GM18867 (cell line): ENCODE measurements at regions not wholly inside any gene's neighbourhood (a gene's known extent, or its start where the extent isn't known, plus 50 kb on each side); places are given as distances from the start of the nearest gene placed in this dataset.

ENCODE experiments used
- ATAC-seq: cut with Tn5 transposase; IDR thresholded peaks from one replicate; pipeline ENCODE4 v1.9.1; 2021; ENCODE audit warnings: mild to moderate bottlenecking, moderate library complexity; ENCODE audit not compliant: unreplicated experiment

DNA sequence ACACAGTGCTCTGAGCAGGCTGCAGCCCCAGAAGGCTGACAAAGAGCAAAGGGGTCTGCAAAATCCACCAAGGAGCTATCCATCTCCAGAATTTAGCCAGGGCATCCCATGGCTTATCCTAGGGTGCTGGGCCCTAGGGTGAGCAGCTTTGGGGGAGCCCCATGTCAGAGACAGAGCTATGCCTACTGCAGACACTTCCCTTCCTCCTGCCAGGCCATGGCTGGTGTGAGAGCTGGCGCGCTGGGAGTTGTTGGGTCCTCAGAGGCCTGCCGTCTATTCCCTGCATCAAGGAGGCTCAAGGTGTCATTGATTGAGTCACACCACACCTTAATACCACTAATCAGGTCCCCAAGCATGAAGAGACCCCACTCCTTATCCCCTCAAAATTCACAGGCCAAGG is 85.3 kb upstream of the TP53I11 start:
- ATAC-seq, result no peak

DNA sequence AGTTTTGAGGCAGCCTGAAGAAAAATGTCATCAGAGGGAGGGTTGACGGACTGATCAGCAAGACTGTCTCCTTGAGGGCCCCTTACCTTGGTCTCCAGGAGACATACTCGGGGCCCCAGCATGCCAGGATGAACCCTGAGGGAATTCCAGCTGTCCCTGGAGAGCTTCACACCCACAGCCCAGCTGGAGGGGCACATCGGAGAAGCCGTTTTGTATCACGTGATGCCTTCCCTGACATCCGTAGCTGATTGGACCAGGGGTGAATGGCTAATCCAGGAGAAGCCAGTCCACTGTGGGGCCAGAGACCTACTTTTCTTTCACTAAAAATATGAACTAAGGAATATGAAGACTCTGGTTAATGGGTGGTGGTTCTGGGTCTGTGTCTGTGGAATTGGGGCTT is 86.0 kb upstream of the TP53I11 start:
- no peak for ATAC-seq

DNA sequence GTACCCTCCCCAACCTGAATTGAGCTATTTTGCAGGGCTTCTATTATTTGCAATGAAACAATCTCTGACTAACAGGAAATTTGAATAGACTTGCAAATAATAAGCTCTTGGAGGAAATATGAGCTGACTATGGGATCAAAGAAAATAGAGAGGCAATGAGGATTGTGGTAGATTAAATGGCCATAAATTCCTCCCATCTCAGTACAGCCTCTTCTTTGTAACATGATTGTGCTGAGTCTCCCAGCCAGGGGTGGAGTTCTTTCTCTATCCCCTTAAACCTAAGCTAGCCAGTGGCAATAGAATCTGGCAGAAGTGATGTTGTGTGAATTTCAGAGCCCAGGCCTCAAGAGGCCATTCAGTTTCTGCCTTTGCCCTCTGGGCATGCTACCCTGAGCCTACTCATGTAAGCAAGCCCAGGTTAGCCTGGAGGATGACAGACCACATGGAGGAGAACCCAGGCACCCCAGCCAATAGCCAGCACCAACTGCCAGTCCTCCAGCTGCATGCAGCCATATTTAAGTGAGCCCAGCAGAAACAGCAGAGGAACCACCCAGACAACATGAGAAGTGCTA is 86.8 kb upstream of the TP53I11 start:
- no peak for ATAC-seq

DNA sequence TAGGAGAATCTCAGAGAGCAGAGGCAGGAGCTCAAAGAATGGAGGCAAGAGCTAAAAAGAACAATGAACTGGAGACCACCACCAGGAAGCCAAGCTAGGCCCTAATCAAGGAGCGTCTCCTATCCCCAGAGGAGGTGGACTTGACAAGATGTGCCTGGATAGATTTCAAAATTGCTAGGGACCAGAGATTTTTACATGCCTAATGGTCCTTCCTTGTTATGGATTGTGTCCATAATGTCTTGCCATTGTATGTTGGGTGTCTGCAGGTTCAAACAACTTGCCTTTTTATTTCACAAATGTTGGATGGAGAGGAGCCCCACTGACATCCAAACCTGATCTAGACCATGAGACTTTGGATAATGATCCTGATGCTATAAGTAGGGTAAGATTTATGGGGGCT is 88.2 kb upstream of the TP53I11 start:
- no peak for ATAC-seq

DNA sequence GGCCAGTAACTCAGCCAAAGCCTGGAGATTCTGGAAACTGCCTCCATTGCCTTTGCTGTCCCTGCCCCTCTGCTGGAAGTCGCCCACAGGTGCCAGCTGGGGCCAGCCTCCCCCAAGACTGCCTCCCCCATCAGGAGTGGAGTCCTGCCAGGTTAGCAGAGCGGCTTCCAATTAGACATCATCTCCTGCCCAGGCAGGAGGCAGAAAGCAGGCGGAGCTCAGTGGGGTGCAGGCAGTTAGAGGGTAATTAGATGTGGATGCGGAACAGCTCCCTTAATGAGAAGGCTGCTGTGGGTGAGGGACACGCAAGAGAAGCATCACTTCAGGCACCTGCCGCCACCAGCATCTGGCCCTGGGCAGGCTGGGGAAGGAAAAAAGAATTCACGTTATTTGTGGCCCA is 90.9 kb upstream of the TP53I11 start:
- ATAC-seq, result no peak

DNA sequence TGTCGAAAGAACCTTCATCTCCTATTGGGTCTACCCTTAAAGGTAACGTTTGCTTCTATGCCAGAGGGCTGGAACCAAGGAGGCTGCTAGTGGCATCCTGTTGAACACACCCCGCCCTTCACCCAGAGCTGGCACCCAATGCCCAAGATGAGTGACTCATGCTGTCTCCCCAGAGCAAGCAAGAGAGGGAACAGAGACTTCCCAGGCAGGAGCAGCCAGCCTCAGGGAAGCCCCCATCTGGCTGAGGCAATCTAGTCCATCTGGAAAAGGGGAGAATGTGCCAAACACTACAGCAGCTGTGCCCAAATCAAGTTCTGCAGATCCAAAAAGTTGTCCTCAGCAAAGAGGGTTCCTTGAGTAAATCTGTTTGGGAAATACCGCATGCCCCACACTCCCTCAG is 91.9 kb upstream of the TP53I11 start:
- ATAC-seq, result no peak

DNA sequence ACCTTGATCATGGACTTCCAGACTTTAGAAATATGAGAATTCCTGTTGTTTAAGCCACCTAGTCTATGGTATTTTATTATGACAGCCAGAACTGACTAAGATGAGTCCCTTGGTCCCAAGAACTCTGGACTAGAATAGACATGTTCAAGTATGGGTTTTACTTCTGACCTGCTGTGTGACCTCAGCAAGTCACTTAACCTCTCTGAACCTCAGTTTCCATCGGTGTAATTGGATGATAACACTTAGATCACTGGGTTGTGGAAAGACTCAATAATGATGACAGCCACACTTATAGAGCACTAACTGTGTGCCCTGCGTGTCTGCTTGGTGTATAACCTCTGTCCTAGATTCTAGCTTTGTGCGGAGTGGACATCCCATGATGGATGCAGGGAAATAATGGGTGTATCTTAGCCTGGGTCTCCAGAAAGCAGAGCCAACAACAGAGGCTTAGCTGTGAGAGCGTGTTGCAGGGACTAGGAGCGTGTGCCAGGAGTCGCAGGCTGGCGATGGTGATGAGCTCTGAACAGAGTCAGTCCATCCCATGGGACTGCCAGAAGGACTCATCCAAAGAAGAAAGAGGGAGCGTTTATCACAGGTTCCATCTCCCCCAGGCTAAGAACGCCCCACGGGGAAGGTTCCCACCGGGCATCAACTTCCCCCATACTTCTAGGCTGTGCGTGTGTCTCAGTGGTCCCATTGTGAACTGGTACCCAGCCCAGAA is 93.2 kb upstream of the TP53I11 start:
- ATAC-seq, result no peak

DNA sequence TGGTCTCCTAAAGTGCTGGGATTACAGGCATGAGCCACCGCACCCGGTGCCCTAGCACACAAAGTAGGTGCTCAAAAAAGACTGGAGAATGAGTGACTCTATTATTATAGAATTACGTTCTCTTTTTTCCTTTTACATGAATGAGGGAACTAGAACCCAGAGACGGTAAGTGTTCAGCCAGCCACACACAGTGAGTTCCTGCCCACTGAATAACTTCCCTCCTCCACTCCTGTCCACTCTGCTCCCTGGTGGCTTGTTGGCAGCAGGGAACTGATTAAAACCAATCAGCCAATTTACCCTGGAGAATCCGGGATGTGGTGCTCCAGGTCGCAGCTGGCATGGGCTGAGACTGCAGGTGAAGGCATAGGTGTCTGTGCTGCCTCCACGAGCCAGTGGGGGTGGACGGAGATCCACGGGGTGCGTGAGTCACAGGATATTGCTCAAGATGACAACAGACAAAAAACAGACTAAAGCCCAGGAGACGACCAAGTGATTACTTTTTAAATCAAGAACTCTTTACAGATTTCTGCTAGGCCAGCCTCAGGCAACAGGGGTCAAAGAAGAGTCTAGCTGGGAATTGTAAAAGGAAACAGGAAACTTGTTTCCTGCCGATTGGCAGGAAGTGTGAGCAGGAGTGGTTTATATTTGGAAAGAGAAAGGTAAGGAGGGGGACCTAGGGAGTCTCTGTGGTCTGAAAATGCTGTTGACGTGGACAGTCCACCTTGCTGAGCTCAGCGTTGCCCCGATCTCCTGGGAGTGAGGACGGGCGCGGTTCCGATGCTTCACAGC is 95.2 kb upstream of the TP53I11 start:
- no peak for ATAC-seq

DNA sequence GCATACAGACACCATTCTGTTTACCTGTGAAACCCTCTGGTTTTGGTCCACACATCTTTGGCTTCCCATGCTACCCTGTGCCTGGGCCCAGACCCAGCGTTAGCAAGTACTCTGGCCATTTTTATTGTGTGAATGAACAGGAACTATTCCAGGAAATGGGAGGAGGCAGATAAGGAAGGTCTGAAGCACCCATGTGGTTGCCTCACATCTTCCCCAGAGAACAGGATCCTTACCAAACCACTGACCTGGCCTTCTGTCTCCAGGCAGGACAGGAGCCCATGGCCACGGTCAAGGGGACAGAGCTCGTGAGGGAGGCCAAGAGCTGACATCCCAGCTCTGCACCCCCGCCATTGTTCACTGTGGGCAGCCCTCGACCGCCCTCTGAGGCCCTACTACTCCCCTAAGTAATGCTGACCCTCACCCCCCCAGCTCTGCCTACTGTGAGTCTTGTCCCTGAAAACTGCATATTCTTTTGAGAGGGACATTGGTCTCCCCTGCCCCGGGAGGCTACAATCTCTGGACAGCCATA is 97.7 kb upstream of the TP53I11 start:
- ATAC-seq, result no peak

DNA sequence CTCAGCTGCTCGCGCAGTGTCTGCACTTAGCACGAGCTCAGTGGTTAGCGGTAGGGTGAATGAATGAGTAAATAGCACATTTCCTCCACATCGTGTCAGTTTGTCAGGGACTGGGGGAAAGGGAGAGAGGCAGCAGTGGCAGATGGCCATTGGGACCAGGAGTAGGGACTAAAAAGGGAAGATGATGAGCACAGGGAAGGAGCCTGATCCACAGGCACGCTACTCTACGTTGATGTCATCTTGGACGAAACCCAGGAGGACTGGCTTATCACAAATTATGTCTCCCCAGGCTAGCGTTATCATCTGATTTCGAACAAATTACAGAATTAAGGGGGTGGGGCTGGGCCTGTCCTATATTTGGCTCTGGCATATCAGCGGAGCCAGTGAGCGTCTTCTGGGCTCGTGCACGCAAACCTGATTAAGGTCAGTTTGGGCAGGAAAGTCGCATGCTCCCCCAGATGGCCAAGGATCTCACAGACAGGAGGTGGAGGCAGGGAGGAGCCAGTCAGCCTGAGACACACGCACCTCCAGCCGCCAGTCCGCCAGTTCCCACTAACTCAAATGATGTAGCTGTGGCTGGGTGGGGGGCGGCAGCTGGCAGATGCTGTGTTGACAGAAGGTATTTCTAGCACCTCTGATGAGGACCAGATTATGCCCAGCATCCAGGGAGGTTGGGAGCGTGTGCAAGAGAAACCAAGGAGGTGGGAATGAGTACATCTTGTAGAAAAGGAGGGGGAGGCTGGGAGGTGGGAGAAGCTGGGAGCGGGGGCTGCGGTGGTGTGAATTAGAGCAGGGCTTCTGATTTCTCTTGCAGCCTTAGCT is 97.4 kb upstream of the PRDM11 start:
- no peak for ATAC-seq

DNA sequence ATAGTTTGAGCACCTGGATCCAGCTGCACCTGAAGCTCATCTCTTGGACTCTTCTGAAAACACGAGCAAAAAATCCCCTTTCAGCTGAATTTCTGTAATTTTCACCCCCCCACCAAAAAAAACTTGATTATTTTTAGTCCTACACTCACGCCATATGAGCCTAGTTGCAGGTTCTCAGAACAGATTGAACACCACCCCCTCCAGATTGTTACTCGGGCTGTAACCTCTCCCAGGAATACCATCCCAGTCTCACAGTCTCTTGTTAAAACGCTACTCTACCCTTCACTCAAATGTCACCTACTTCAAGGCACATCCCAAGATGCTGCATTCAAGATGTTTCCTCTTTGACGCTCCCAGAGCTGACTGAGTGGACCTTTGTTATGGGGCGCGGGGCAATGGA is 96.3 kb upstream of the PRDM11 start:
- ATAC-seq, result no peak

DNA sequence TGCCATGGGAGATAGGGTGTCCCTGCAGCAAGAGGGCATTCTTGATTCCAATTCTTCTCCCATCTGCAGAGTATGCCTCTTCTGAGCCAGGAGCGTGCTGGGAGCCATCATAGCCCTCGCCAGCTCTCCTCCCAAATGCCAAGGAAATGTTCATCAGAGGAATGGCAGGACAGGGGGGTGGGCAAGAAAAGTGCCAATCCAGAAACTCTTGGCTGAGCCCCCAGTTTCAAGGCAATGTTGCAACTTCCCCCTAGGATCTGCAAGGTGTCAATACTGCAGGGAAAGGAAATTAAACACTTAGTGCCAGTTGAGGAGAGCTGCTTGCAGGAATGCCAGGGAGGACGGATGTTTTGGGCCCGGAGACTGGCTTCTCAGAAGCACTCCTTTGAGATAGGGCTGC is 94.8 kb upstream of the PRDM11 start:
- ATAC-seq, result no peak

DNA sequence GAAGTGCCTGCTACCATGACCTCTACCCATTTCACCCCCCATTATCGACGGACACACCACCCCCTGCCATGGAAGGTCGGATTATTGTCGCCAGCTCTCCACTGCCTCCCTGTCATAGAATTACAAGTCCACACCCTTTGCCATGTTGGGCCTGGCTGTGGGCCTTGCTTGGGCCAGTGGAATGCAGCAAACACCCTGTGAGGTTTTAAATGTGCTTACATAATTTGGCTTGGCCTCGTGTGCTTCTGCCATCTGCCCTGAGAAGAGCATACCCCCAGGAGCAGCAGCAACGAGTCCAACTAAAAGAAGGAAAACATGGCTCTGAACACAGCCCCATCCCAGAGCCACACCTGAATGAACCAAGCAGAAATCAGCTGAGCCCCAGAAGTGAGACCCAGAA is 94.1 kb upstream of the PRDM11 start:
- no peak for ATAC-seq

DNA sequence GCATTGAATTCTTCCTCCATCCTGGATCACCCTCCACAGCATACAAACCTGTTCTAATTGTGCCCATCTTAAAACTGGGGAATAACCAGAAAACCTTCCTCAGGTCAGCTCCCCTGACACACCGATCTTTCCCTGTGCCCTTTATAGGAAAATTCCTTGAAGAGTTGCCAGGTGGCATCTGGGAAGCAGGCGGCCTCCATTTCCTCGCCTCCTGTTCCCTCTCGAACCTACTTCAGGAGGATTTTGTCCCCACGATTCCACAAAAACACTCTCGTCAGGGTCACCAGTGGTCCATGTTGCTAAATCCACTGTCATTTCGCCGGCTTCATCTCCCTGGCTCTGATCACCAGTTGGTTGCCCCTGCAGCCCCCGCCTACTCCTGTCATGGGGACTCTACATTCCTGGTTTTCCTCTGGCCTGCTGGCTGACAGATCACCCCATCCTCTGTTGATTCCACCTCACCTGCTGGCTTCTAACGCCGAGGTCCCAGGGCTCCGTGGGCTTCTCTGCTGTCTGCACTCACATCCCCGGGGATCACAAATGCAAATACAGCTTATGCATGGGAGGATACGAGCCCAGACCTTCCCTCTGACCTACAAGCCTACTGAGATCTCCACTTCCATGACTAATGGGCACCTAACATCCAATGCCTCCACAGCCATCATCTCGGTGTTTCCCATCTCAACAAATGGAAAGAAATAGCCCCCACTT is 92.5 kb upstream of the PRDM11 start:
- no peak for ATAC-seq

DNA sequence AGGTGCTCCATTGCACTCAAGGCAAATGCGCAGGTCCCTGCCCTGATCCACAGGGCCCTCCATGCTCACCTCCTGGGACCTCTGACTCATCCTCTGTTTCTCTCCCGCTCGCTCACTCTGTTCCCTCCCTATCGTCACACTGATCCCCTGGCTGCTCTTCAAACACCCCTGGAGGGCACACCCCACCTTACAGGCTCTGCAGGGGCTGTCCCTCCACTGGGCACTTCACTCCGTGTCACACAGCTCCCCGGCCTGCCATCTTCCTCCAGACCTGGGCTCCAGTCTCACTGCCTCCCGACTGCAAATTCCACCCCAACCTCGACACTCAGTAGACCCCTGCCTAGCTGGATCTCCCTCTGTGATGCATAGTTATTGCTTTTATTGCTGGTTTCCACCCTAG is 91.5 kb upstream of the PRDM11 start:
- ATAC-seq, result no peak

DNA sequence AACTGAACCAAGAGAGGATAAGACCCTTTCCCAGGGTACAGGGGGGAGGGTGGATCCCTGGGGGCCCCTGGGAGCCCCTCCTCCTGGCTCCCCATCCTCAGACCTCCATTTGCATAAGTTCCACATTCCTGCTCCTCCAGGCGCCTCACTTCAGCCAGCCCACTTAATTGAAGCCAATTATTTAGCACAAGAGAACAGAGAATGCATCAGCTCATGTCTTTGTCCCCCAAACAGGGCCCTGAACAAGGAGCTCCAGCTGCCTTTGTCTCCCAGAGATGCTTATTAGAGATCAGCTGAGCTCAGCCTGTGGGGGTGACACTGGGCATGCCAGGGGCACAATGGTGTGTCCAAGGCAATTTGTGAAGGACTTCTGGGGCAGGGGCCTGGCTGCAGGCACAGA is 89.9 kb upstream of the PRDM11 start:
- ATAC-seq, result no peak

DNA sequence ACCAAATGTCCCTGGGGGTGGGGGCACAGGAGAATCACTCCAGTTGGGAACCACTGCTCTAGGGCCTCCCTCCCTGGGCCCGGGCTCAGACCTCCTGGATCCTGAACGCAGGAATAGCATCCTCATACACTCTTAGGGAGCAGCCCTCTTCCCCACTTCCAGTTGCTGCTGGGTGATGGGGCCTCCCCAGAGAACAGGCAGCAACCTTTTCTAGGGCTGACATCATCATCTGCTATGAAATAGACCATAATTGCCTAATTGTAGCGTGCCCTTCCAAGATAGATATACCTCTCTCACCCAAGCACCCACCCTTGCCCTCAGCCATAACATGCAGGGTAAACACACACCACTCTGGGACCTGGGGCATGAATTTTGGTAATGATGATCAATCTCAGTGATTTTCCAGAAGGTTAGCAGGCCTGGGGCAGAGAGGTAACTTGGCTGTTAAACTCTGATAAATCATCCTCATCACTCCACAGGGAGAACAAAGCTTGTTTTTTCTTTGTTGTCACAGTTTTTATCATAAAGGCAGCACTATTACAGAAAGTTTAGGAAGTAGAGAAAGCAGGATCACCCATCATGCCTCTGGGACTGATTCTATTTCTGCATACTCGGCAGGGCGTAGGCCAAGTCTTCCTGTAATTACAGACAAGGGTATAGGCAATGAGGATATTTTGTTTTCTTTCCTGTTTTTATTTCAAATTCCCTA is 88.3 kb upstream of the PRDM11 start:
- ATAC-seq, result no peak

DNA sequence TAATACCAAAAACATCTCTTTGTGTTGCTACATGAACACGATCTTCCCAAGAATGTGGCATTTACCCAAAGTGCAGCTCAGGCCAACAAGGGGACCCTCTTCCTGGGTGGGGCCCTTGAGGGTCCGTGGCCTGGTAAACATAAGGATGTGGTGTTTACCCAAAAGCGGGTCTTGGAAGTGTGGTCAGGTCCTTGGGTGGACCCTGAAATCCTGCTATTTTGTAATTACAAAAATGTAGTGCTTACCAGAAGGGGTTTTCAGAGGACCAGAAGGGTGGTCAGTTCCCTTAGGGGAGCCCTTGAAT is 87.8 kb upstream of the PRDM11 start:
- no peak for ATAC-seq

DNA sequence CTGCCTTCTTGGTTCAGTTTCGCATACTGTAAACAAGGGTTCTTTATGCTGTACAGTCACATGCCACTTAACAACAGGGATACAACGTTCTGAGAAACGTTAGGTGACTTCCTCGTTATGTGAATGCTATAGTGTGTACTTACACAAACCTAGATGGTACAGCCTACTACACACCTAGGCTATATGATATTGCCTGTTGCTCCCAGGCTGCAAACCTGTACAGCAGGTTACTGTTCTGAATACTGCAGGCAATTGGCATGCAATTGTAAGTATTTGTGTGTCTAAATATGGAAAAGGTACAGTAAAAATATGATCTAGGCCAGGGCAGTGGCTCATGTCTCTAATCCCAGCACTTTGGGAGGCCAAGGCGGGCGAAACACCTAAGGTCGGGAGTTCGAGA is 85.7 kb upstream of the PRDM11 start:
- no peak for ATAC-seq

DNA sequence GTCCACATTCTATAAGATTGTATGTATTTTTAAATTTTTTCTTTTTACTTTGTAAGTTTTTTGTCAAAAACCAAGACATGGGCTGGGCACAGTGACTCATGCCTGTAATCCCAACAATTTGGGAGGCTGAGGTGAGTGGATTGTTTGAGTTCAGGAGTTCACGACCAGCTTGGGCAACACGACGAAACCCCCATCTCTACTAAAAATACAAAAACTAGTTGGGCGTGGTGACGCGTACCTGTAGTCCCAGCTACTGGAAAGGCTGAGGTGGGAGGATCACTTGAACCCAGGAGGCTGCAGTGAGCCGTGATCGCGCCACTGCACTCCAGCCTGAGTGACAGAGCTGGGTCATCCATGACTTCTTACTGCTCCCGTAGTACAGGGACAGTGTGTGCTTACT is 84.8 kb upstream of the PRDM11 start:
- no peak for ATAC-seq
